ENCODE measurements at regions not wholly inside any gene's neighbourhood (a gene's known extent, or its start where the extent isn't known, plus 50 kb on each side); places are given as distances from the start of the nearest gene placed in this dataset.

DNA sequence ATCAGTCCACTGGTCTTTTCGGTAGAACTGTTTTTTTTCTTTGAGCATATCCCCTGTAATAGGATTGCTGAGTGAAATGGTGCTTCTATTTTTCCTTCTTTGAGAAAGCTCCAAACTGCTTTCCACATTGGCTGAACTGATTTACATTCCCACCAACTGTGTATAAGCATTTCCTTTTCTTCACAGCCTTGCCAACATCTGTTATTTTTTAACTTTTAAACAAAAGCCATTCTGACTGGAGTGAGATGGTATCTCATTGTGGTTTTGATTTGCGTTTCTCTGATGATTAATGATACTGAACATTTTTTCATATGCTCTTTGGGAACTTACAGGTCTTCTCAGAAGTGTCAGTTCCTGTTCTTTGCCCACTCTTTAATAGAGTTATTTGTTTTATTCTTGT is 764.7 kb downstream of the MTRR start:
- no TSS peak for BruUV-seq (replicated peaks)
- no peak overlapping the region for H3K4me3 ChIP-seq (replicated peaks in 1 of 2; ENCODE audit: low read depth in 1 of 2, low read length in 2 of 2)
- ChIA-PET RAD21 (ENCODE audit: low non-redundant PET in 1 of 2, low total read pairs in 2 of 2, uncharacterized antibody in 2 of 2, unreplicated experiment in 2 of 2) (no interaction called here), CTCF (no interaction called here), POLR2A (no interaction called here)
- no peak overlapping the region for H3K9ac ChIP-seq (ENCODE audit: low read length)
- no peaks in the 10 kb centered on the region for H3K9me2 ChIP-seq (ENCODE audit: insufficient read depth)
- TF ChIP-seq POLR2A (IDR thresholded peaks at IDR 0.05; ENCODE audit: borderline replicate concordance, extremely low read depth, insufficient read depth, insufficient read length) (no peak), RAD21 (IDR thresholded peaks at IDR 0.05; ENCODE audit: low read depth) (no peak), ZNF274 (IDR thresholded peaks at IDR 0.05; ENCODE audit: low read depth, low read length) (no peak), SIN3A (IDR thresholded peaks at IDR 0.05; ENCODE audit: low read depth) (no peak), YY1 (IDR thresholded peaks at IDR 0.05; ENCODE audit: extremely low read depth, insufficient replicate concordance, low read depth, low read length) (no peak), FOSL1 (IDR thresholded peaks at IDR 0.05; ENCODE audit: low read depth) (no peak), SP1 (IDR thresholded peaks at IDR 0.05; ENCODE audit: low read depth) (no peak), EZH2phosphoT487 (IDR thresholded peaks at IDR 0.05; ENCODE audit: borderline replicate concordance) (no peak), SRF (IDR thresholded peaks at IDR 0.05; ENCODE audit: low read depth) (no peak), CTCF (IDR thresholded peaks at IDR 0.05 in 2 of 3, conservative IDR thresholded peaks at IDR 0.05 in 1 of 3; ENCODE audit: borderline replicate concordance in 1 of 3, insufficient read depth in 1 of 3, low read depth in 2 of 3, low read length in 2 of 3) (no peak), ELF1 (IDR thresholded peaks at IDR 0.05; ENCODE audit: borderline replicate concordance, low read depth) (no peak), JUND (IDR thresholded peaks at IDR 0.05) (no peak)
- TF ChIP-seq, protein P1, sequence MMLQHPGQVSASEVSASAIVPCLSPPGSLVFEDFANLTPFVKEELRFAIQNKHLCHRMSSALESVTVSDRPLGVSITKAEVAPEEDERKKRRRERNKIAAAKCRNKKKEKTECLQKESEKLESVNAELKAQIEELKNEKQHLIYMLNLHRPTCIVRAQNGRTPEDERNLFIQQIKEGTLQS (IDR thresholded peaks at IDR 0.05) = no peak
- H3K9me3 ChIP-seq (ENCODE audit: control insufficient read depth in 1 of 2, insufficient read depth in 1 of 2, low read depth in 1 of 2, low read length in 2 of 2) = peaks cover 0 to under 1% of the 10 kb centered on the region in 2 experiments; a peak in 2 of 4 replicates
- H3K27ac ChIP-seq (ENCODE audit: low read depth, low read length) = no peak overlapping the region
- no peaks in the 10 kb centered on the region for H3K79me2 ChIP-seq (ENCODE audit: insufficient read depth, low read length)
- no peak for DNase-seq (ENCODE audit: low read depth, low spot score)
- H2AFZ ChIP-seq (ENCODE audit: low read depth, low read length, poor library complexity, severe bottlenecking) = no peak overlapping the region
- H3K36me3 ChIP-seq (ENCODE audit: control insufficient read depth in 1 of 2, insufficient read depth in 2 of 2, low read length in 2 of 2) = no peaks in the 10 kb centered on the region
- no peaks in the 10 kb centered on the region for H3K4me1 ChIP-seq (ENCODE audit: control insufficient read depth in 1 of 2, insufficient read depth in 2 of 2, low read length in 2 of 2)
- intact Hi-C loops (cut with micrococcal nuclease) = no loop called here
- H3K27me3 ChIP-seq (ENCODE audit: insufficient read depth, low read length) = no peaks in the 10 kb centered on the region
- no peak for ATAC-seq
- H3K4me2 ChIP-seq (ENCODE audit: low read length) = no peak overlapping the region
- H4K20me1 ChIP-seq (ENCODE audit: insufficient read depth) = no peaks in the 10 kb centered on the region
